22Rv1 (cell line): ENCODE measurements at regions not wholly inside any gene's neighbourhood (a gene's known extent, or its start where the extent isn't known, plus 50 kb on each side); places are given as distances from the start of the nearest gene placed in this dataset.

ENCODE experiments used
- H3K27ac ChIP-seq: fragments of 450-650 bp; 2 replicates; pipeline ENCODE4 v1.5.1; 2017
- ZFX ChIP-seq: fragments of 450-650 bp; IDR thresholded peaks from 2 replicates; pipeline ENCODE4 v1.6.1; 2017; ENCODE audit warnings: antibody characterized with exemption, borderline replicate concordance
- TF ChIP-seq, protein P1 (sequence below): fragments of 450-650 bp; IDR thresholded peaks from 2 replicates; pipeline ENCODE4 v1.5.1; 2017; ENCODE audit warnings: mild to moderate bottlenecking

DNA sequence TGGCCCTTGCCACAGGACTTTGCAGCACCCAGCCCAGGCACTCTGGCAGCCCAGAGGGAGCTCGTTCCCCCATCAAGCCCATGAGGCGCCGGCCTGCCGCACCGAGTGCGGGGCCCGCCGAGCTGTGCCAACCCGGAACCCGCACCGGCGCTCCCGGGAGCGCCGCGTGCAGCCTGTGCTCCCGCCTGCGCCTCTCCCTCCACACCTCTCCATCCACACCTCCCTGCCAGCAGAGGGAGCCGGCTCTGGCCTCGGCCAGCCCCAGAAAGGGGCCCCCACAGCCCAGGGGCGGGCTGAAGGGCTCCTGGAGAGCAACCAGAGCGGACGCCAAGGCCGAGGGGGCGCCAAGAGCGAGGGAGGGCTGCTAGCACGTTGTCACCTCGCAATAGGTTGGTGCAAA lies 268.8 kb downstream of the MID1IP1 start:
- H3K27ac ChIP-seq = no peak overlapping the region
- no peak for TF ChIP-seq ZFX
- TF ChIP-seq, protein P1, sequence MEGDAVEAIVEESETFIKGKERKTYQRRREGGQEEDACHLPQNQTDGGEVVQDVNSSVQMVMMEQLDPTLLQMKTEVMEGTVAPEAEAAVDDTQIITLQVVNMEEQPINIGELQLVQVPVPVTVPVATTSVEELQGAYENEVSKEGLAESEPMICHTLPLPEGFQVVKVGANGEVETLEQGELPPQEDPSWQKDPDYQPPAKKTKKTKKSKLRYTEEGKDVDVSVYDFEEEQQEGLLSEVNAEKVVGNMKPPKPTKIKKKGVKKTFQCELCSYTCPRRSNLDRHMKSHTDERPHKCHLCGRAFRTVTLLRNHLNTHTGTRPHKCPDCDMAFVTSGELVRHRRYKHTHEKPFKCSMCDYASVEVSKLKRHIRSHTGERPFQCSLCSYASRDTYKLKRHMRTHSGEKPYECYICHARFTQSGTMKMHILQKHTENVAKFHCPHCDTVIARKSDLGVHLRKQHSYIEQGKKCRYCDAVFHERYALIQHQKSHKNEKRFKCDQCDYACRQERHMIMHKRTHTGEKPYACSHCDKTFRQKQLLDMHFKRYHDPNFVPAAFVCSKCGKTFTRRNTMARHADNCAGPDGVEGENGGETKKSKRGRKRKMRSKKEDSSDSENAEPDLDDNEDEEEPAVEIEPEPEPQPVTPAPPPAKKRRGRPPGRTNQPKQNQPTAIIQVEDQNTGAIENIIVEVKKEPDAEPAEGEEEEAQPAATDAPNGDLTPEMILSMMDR = no peak

DNA sequence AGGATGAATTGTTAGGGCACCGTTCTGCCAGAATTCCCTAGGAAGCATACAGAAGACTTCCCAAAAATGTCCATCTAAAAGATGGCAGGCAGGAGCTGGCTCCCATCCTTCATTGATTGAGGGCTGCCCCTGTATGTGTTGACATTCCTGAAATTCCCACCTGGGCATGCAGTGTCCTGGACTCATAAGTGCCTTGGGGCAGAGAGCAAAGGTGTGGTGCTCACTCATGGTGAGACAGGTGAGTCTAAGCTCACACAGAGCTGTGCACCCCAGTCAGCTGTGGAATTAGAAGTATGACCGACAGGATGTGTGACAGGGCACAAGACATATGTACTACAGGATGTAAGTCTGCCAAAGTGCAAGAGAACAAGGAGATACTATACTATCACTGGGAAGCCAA lies 271.9 kb downstream of the MID1IP1 start:
- TF ChIP-seq ZFX = no peak
- TF ChIP-seq, protein P1 = no peak
- no peak overlapping the region for H3K27ac ChIP-seq

DNA sequence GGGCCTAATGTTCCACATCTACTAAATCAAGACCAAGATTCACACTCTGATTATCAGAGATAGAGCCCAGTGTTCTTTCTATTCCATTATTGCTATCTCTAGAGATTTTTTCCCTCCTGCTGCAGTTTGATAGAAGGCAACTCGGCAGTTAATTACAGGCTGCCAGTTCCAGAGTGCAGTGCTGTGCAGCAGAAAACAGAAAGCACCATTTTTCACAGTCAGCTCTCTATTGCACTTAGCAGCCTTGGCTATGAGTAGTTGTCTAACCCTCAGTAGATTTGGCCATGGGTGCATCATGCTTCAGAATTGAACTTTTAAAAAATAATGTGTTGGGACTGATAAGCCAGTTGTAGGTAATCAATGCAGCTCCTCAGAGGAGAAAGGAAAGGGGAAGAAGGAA lies 295.3 kb downstream of the MID1IP1 start:
- no peak overlapping the region for H3K27ac ChIP-seq
- TF ChIP-seq, protein P1 = no peak
- no peak for TF ChIP-seq ZFX

DNA sequence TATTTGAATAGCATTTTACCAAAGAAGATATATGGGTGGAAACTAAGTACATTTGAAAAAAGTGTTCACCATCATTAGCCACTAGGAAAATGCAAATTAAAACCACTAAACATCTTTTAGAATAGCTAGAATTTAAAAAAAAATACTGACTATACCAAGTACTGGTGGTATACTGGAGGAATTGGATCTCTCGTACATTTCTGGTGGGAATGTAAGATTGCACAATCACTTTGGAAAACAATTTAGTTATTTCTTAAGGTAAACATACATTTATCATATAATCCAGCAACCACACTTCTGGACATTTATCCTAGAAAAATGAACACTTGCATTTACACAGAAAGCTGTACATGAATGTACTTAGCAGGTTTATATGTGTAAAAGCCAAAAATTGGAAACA lies 303.5 kb downstream of the MID1IP1 start:
- TF ChIP-seq, protein P1 = no peak
- no peak for TF ChIP-seq ZFX

DNA sequence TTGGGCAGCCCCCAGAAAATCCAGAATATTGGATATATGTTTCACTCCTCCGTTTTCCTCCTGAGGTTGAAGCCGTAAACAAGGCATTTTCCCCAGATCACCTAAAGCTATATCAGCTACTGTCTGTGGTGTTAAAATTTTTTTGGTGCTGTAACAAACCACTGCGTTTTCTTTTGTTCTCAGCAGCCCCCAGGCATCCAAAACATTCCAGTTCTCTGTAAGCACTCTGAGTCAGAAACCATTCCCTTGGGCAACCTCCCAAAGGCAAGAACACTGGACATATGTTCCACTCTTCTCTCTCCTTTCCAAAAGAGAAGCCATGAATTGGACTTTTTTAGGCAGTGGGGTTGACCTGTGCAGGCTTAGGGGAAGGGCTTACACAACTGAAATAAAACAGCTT lies 310.9 kb downstream of the MID1IP1 start:
- no peak for TF ChIP-seq ZFX
- TF ChIP-seq, protein P1 = no peak
- no peak overlapping the region for H3K27ac ChIP-seq

More for the DNA sequence above, 303.5 kb downstream of the MID1IP1 start:
- H3K27ac ChIP-seq = no peak overlapping the region

DNA sequence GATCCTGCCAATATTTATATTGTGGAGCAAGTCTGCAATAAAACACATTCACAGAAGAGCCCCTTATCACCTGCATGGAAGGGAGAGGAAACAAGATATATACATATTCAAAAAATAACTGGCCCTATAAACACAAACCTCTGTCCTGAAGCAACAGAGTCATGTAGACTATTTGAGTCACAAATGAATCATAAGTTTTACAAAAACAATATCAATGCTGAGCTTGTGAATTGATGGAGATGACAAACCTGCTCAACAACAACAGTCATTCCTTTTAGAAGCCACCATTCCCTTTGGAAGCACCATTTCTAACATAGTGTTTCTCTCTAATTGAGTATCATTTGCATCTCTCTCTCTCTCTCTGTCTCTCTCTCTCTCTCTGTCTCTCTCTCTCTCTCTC lies 313.9 kb downstream of the MID1IP1 start:
- no peak for TF ChIP-seq ZFX
- TF ChIP-seq, protein P1 = no peak
- H3K27ac ChIP-seq = no peak overlapping the region

DNA sequence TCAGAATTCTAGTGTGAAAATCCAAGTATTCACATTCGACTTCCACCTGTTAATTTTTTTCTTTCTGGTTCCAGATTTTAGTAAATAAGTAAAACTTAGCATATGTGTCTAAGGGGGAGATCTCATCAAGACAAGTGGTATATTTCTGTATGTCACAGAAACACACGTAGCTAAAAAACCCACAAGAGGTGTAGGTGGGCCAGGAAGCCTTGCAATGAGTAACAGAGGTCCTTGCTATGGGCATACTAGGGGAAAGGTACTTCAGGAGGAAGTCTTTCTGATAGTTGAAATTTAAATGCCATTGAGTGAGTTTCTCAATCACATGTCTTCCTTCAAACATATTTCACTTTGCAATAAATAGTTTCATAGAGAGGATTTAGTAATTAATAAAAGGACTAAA lies 315.8 kb downstream of the MID1IP1 start:
- no peak overlapping the region for H3K27ac ChIP-seq
- TF ChIP-seq, protein P1 = no peak
- no peak for TF ChIP-seq ZFX
